ENCODE measurements at regions not wholly inside any gene's neighbourhood (a gene's known extent, or its start where the extent isn't known, plus 50 kb on each side); places are given as distances from the start of the nearest gene placed in this dataset.
A peak's percentile ranks its signal among the peaks of the same experiment; 100 is the strongest.

DNA sequence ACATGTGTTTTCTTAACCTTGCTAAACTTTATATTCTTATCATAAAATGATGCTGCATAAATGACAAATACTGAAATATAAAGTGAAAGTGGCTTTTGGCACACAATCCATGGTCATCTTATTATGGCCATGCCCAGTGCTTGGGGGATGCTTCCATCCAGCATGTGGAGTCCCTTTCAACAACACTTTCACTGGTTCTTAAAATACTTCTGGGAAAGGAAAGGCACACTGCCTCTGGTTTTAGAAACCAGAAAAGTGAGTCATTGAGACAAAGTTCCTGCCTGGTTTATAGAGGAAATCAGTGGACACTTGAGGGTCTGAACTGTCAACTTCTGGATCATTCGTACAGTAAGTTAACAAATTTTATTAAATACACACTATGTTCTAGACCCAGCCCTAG is 248.0 kb upstream of the ADAMTS3 start:
- H3K27me3 ChIP-seq (ENCODE audit: control insufficient read depth in 3 of 3, insufficient read depth in 3 of 3, low read length in 3 of 3): no peaks in the 10 kb centered on the region
- no peak overlapping the region for H3K9ac ChIP-seq (ENCODE audit: low read depth in 1 of 3, low read length in 3 of 3)
- H3K36me3 ChIP-seq (ENCODE audit: control insufficient read depth in 3 of 3, insufficient read depth in 3 of 3, low read length in 3 of 3): no peaks in the 10 kb centered on the region
- no peaks in the 10 kb centered on the region for H3K4me1 ChIP-seq (ENCODE audit: control insufficient read depth in 3 of 3, insufficient read depth in 3 of 3, low read length in 3 of 3)
- no peaks in the 10 kb centered on the region for H3K9me3 ChIP-seq (ENCODE audit: control insufficient read depth in 3 of 3, low read length in 3 of 3)
- no peak overlapping the region for H3K27ac ChIP-seq (ENCODE audit: low read depth, low read length)
- no peak overlapping the region for H3K4me3 ChIP-seq (ENCODE audit: low read length in 3 of 3)

DNA sequence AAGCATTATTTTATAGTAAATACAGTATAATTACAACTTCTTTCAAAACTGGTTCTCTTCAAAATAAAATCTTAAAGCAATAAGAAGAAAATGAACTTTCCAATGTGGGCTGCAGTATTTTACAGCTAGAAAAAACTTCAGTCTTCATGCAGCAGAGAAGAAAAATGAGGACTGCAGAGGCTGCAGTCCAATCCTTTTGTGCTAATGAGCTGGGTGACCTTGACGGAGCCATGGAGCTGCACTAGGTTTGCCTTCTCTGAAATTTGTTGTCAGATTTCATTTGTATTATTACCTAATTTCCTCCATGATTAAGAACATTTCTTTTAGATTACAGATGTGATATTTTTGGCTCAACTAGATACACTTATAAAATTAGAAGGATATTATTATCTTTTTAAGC is 245.2 kb upstream of the ADAMTS3 start:
- Histone ChIP-seq H3K4me1 (ENCODE audit: control insufficient read depth in 3 of 3, insufficient read depth in 3 of 3, low read length in 3 of 3) (no peaks in the 10 kb centered on the region), H3K27ac (ENCODE audit: low read depth, low read length) (no peak overlapping the region), H3K9me3 (ENCODE audit: control insufficient read depth in 3 of 3, low read length in 3 of 3) (no peaks in the 10 kb centered on the region), H3K9ac (ENCODE audit: low read depth in 1 of 3, low read length in 3 of 3) (no peak overlapping the region), H3K27me3 (ENCODE audit: control insufficient read depth in 3 of 3, insufficient read depth in 3 of 3, low read length in 3 of 3) (no peaks in the 10 kb centered on the region), H3K4me3 (ENCODE audit: low read length in 3 of 3) (no peak overlapping the region), H3K36me3 (ENCODE audit: control insufficient read depth in 3 of 3, insufficient read depth in 3 of 3, low read length in 3 of 3) (no peaks in the 10 kb centered on the region)

DNA sequence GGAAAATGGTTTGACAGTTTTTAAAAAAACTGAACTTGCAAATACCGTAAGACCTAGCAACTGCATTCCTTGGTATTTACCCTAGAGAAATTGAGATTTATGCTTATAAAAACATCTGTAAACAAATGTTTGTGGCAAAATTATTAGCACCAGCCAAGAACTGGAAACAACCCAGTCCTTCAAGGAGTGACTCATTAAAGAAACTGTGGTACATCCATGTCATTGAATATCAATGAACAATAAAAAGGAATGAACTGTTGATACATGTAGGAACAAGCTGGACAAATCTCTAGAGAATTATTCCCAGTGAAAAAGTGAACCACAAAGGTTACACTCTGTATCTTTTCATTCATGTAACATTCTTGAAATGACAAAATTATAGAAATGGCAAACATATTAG is 240.2 kb upstream of the ADAMTS3 start:
- H3K9me3 ChIP-seq (ENCODE audit: control insufficient read depth in 3 of 3, low read length in 3 of 3): no peaks in the 10 kb centered on the region

DNA sequence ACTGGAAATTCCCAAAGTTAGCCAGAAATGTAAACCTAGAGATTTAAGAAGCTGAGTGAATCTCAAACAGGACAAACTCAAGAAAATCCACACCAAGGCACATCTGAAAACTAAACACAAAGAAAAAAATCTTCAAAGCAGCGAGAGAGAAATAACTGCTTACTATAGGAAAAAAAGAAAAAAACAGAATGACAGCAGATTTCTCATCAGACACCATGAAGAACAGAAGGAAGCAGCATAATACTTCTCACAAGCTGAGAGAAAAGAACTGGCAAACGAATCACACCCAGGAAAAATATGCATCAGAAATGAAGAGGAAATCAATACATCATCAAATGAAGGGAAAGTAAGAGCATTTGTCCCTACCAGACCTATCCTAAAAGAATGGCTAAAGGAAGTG is 236.3 kb upstream of the ADAMTS3 start:
- no peak overlapping the region for H3K9ac ChIP-seq (ENCODE audit: low read depth in 1 of 3, low read length in 3 of 3)
- no peaks in the 10 kb centered on the region for H3K4me1 ChIP-seq (ENCODE audit: control insufficient read depth in 3 of 3, insufficient read depth in 3 of 3, low read length in 3 of 3)
- H3K27ac ChIP-seq (ENCODE audit: low read depth, low read length): no peak overlapping the region
- H3K9me3 ChIP-seq (ENCODE audit: control insufficient read depth in 3 of 3, low read length in 3 of 3): no peaks in the 10 kb centered on the region
- no peaks in the 10 kb centered on the region for H3K27me3 ChIP-seq (ENCODE audit: control insufficient read depth in 3 of 3, insufficient read depth in 3 of 3, low read length in 3 of 3)
- H3K36me3 ChIP-seq (ENCODE audit: control insufficient read depth in 3 of 3, insufficient read depth in 3 of 3, low read length in 3 of 3): no peaks in the 10 kb centered on the region
- H3K4me3 ChIP-seq (ENCODE audit: low read length in 3 of 3): no peak overlapping the region

More for the DNA sequence above, 240.2 kb upstream of the ADAMTS3 start:
- H3K27ac ChIP-seq (ENCODE audit: low read depth, low read length): no peak overlapping the region
- no peaks in the 10 kb centered on the region for H3K36me3 ChIP-seq (ENCODE audit: control insufficient read depth in 3 of 3, insufficient read depth in 3 of 3, low read length in 3 of 3)
- H3K27me3 ChIP-seq (ENCODE audit: control insufficient read depth in 3 of 3, insufficient read depth in 3 of 3, low read length in 3 of 3): no peaks in the 10 kb centered on the region
- H3K4me3 ChIP-seq (ENCODE audit: low read length in 3 of 3): no peak overlapping the region
- H3K9ac ChIP-seq (ENCODE audit: low read depth in 1 of 3, low read length in 3 of 3): no peak overlapping the region
- H3K4me1 ChIP-seq (ENCODE audit: control insufficient read depth in 3 of 3, insufficient read depth in 3 of 3, low read length in 3 of 3): no peaks in the 10 kb centered on the region

DNA sequence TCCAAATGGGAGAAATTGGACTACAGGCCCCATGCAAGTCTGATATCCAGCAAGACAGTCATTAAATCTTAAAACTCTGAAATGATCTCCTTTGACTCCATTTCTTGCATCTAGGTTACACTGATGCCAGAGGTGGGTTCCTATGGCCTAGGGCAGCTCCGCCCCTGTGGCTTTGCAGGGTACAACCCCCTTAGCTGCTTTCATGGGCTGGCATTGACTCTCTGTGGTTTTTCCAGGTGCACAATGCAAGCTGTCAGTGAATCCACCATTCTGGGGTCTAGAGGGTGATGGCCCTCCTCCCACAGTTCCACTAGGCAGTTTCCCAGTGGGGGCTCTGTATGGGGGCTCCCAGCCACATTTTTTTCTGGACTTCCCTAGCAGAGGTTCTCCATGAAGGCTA is 228.5 kb upstream of the ADAMTS3 start:
- Histone ChIP-seq H3K9me3 (ENCODE audit: control insufficient read depth in 3 of 3, low read length in 3 of 3) (peaks cover 0 to 2% (median 0%) of the 10 kb centered on the region in 3 donors), H3K36me3 (ENCODE audit: control insufficient read depth in 3 of 3, insufficient read depth in 3 of 3, low read length in 3 of 3) (no peaks in the 10 kb centered on the region), H3K4me3 (ENCODE audit: low read length in 3 of 3) (no peak overlapping the region), H3K27me3 (ENCODE audit: control insufficient read depth in 3 of 3, insufficient read depth in 3 of 3, low read length in 3 of 3) (no peaks in the 10 kb centered on the region), H3K27ac (ENCODE audit: low read depth, low read length) (no peak overlapping the region), H3K4me1 (ENCODE audit: control insufficient read depth in 3 of 3, insufficient read depth in 3 of 3, low read length in 3 of 3) (no peaks in the 10 kb centered on the region), H3K9ac (ENCODE audit: low read depth in 1 of 3, low read length in 3 of 3) (no peak overlapping the region)

DNA sequence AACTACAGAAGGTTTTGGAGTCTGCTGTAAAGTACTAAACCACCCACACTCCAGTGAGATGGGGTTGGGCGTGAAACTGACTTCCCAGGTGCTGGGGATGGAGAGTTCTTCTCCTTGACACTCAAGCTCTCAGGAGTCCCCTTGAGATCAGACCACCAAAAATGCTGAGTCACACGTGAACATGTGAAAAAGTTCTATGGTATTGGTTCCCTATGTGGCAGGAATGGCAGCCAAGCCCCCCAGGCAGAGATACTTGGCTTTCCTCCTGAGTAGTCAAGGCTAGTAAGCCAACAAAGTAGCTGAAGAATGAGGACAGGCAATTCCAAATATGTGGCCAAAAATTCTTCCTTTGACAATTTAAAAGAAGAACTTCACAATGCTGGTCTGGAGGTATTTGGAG is 222.0 kb upstream of the ADAMTS3 start:
- Histone ChIP-seq H3K9ac (ENCODE audit: low read depth in 1 of 3, low read length in 3 of 3) (no peak overlapping the region), H3K4me3 (ENCODE audit: low read length in 3 of 3) (no peak overlapping the region), H3K27me3 (ENCODE audit: control insufficient read depth in 3 of 3, insufficient read depth in 3 of 3, low read length in 3 of 3) (no peaks in the 10 kb centered on the region), H3K4me1 (ENCODE audit: control insufficient read depth in 3 of 3, insufficient read depth in 3 of 3, low read length in 3 of 3) (no peaks in the 10 kb centered on the region), H3K9me3 (ENCODE audit: control insufficient read depth in 3 of 3, low read length in 3 of 3) (peaks cover 0 to 2% (median 0%) of the 10 kb centered on the region in 3 donors), H3K36me3 (ENCODE audit: control insufficient read depth in 3 of 3, insufficient read depth in 3 of 3, low read length in 3 of 3) (no peaks in the 10 kb centered on the region), H3K27ac (ENCODE audit: low read depth, low read length) (no peak overlapping the region)

DNA sequence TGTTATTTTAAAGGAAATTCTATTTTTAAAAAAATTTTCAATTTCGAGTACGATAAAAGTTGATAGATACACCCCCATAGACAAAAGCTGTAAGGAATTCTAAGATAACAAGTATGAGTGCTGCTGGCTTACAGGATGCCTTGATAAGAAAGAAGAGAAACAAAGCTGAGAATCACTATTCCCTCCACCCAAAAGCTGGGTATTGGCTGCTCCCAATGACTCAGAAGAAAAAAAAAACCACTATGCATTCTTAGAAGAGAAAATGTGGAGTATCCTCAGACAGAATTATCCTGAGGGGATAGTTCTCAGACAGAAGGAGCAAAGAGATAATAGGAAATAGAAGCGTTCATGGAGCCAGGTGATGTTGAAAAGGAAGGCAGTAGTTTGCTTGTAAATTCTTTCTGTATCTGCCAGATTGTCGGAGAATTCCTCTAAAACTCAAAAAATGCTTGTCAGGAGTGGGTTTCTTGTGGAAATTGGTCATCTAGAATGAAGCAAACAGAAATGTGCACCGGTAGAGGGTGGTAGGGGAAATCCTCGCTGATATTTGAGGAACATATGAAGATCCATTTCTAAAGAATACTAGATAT is 217.5 kb upstream of the ADAMTS3 start:
- H3K27me3 ChIP-seq (ENCODE audit: control insufficient read depth in 3 of 3, insufficient read depth in 3 of 3, low read length in 3 of 3): no peaks in the 10 kb centered on the region
- H3K9me3 ChIP-seq (ENCODE audit: control insufficient read depth in 3 of 3, low read length in 3 of 3): no peaks in the 10 kb centered on the region
- no peak overlapping the region for H3K4me3 ChIP-seq (ENCODE audit: low read length in 3 of 3)
- H3K9ac ChIP-seq (ENCODE audit: low read depth in 1 of 3, low read length in 3 of 3): no peak overlapping the region
- no peaks in the 10 kb centered on the region for H3K4me1 ChIP-seq (ENCODE audit: control insufficient read depth in 3 of 3, insufficient read depth in 3 of 3, low read length in 3 of 3)
- no peaks in the 10 kb centered on the region for H3K36me3 ChIP-seq (ENCODE audit: control insufficient read depth in 3 of 3, insufficient read depth in 3 of 3, low read length in 3 of 3)
- H3K27ac ChIP-seq (ENCODE audit: low read depth, low read length): no peak overlapping the region

DNA sequence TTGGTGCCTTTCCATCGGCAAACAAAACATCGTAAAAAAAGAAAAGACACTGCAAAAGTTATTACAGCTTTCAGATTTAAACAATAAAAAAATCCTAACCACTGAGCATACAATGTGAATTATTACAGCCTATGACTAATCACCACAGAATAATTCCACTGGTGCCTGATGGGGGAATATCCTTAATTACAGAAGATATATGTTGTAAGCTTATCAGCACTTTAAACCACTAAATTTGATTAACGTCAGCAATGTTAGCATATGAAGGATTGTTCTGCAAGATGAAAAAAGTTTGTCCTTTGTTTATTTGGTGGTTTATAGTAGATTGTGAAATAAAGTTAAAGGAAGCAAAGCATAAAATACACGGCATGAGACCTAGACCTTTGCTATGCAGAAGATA is 210.2 kb upstream of the ADAMTS3 start:
- no peak overlapping the region for H3K27ac ChIP-seq (ENCODE audit: low read depth, low read length)
- H3K4me1 ChIP-seq (ENCODE audit: control insufficient read depth in 3 of 3, insufficient read depth in 3 of 3, low read length in 3 of 3): no peaks in the 10 kb centered on the region
- H3K9ac ChIP-seq (ENCODE audit: low read depth in 1 of 3, low read length in 3 of 3): no peak overlapping the region
- H3K4me3 ChIP-seq (ENCODE audit: low read length in 3 of 3): no peak overlapping the region
- H3K9me3 ChIP-seq (ENCODE audit: control insufficient read depth in 3 of 3, low read length in 3 of 3): no peaks in the 10 kb centered on the region
- no peaks in the 10 kb centered on the region for H3K27me3 ChIP-seq (ENCODE audit: control insufficient read depth in 3 of 3, insufficient read depth in 3 of 3, low read length in 3 of 3)
- H3K36me3 ChIP-seq (ENCODE audit: control insufficient read depth in 3 of 3, insufficient read depth in 3 of 3, low read length in 3 of 3): no peaks in the 10 kb centered on the region

DNA sequence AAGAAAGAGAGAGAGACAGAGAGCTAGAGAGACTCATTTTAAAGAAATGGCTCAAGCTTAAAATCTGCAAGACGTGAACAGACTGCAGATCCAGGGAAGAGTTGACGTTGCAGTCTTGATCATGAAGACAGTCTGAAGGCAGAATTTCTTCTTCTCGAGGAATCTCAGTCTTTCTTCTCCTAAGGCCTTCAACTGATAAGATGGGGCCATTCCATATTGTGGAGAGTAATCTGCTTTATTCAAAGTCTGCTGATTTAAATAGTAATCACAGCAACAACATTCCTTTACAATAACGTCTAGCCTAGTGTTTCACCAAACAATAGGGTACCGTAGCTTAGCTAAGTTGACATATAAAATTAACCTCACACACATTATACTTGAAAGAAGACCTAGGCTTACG is 208.4 kb upstream of the ADAMTS3 start:
- Histone ChIP-seq H3K9ac (ENCODE audit: low read depth in 1 of 3, low read length in 3 of 3) (no peak overlapping the region), H3K27ac (ENCODE audit: low read depth, low read length) (no peak overlapping the region), H3K36me3 (ENCODE audit: control insufficient read depth in 3 of 3, insufficient read depth in 3 of 3, low read length in 3 of 3) (no peaks in the 10 kb centered on the region), H3K27me3 (ENCODE audit: control insufficient read depth in 3 of 3, insufficient read depth in 3 of 3, low read length in 3 of 3) (no peaks in the 10 kb centered on the region), H3K4me3 (ENCODE audit: low read length in 3 of 3) (no peak overlapping the region), H3K9me3 (ENCODE audit: control insufficient read depth in 3 of 3, low read length in 3 of 3) (no peaks in the 10 kb centered on the region), H3K4me1 (ENCODE audit: control insufficient read depth in 3 of 3, insufficient read depth in 3 of 3, low read length in 3 of 3) (no peaks in the 10 kb centered on the region)

DNA sequence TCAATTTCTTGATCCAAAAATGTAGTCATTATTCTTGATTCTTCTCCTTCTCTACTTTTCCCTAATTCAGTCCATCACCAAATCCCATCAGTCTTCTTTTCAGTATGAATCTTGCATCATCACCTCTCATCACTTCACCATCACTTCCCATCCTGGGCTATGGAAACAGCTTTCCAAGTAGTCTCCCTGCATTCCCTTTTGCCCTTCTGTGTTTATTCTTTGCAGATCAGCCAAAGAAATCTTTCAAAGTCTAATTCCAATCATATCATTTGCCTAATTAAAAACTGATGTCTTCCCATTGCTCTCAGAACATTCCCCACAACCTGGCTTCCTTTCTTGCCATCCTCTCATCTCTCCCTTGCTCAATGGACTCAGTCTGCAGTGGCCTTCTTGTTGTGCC is 201.7 kb upstream of the ADAMTS3 start:
- H3K36me3 ChIP-seq (ENCODE audit: control insufficient read depth in 3 of 3, insufficient read depth in 3 of 3, low read length in 3 of 3): no peaks in the 10 kb centered on the region
- H3K27me3 ChIP-seq (ENCODE audit: control insufficient read depth in 3 of 3, insufficient read depth in 3 of 3, low read length in 3 of 3): no peaks in the 10 kb centered on the region
- H3K9ac ChIP-seq (ENCODE audit: low read depth in 1 of 3, low read length in 3 of 3): no peak overlapping the region
- no peak overlapping the region for H3K27ac ChIP-seq (ENCODE audit: low read depth, low read length)
- H3K9me3 ChIP-seq (ENCODE audit: control insufficient read depth in 3 of 3, low read length in 3 of 3): no peaks in the 10 kb centered on the region
- H3K4me1 ChIP-seq (ENCODE audit: control insufficient read depth in 3 of 3, insufficient read depth in 3 of 3, low read length in 3 of 3): no peaks in the 10 kb centered on the region
- H3K4me3 ChIP-seq (ENCODE audit: low read length in 3 of 3): no peak overlapping the region

DNA sequence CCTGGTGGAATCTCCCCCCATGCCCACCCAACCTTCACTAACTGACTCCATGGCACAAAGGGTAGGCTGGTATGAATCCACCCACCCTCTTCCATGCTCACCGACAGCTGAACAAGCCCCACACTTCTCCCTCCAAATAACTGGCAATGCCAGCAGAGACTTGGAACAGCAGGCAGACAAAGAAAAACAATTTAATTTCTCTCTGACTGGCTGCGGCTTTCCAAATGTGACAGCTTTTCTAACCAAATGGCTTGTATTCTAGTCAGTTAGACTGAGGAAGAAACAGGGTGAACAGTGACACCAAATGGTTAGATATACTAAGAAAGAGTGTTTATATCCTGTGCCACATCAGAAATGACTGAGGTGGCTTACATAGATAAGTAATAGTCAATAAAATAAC is 199.3 kb upstream of the ADAMTS3 start:
- H3K9me3 ChIP-seq (ENCODE audit: control insufficient read depth in 3 of 3, low read length in 3 of 3): no peaks in the 10 kb centered on the region
- no peaks in the 10 kb centered on the region for H3K4me1 ChIP-seq (ENCODE audit: control insufficient read depth in 3 of 3, insufficient read depth in 3 of 3, low read length in 3 of 3)
- H3K27me3 ChIP-seq (ENCODE audit: control insufficient read depth in 3 of 3, insufficient read depth in 3 of 3, low read length in 3 of 3): no peaks in the 10 kb centered on the region
- H3K4me3 ChIP-seq (ENCODE audit: low read length in 3 of 3): no peak overlapping the region
- H3K27ac ChIP-seq (ENCODE audit: low read depth, low read length): peak overlapping the region; percentile 50
- no peak overlapping the region for H3K9ac ChIP-seq (ENCODE audit: low read depth in 1 of 3, low read length in 3 of 3)
- no peaks in the 10 kb centered on the region for H3K36me3 ChIP-seq (ENCODE audit: control insufficient read depth in 3 of 3, insufficient read depth in 3 of 3, low read length in 3 of 3)

All from skeletal muscle tissue (tissue), 3 donors.